ENCODE measurements at regions not wholly inside any gene's neighbourhood (a gene's known extent, or its start where the extent isn't known, plus 50 kb on each side); places are given as distances from the start of the nearest gene placed in this dataset.
"Not testable (repeated sequence)": the region's sequence is repeated elsewhere in the genome, so short reads cannot be mapped to it uniquely, and the experiment has no call there.

- DNase-seq (ENCODE audit: low read depth): not testable (repeated sequence)
Observed at GRCh38 chr7:150046290-150047194, 172.8 kb downstream of the ATP6V0E2 start.

- not testable (repeated sequence) for DNase-seq (ENCODE audit: low read depth)
Observed at GRCh38 chr7:150047329-150047728, 173.6 kb downstream of the ATP6V0E2 start.

DNA sequence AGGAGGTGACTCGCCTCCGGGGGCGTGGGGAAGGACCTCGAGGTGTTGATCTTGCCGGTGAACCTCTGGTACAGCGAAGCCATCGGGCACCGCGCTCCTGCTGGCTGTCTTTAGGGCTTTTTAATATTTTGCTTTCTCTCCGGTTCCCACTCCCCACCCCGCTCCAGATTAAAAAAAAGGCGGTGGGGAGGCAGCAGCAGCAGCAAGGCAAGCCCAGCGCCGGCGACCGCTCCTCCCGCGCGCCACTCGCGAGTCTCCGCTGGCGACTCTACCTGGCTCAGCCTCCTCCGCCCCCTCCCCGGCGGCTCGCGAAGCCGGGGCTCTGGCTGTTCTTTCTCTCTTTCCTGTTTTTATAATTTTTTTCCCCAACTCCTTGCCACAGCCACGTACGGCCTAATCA lies 174.0 kb downstream of the ATP6V0E2 start:
- DNase-seq (ENCODE audit: low read depth): not testable (repeated sequence)

DNA sequence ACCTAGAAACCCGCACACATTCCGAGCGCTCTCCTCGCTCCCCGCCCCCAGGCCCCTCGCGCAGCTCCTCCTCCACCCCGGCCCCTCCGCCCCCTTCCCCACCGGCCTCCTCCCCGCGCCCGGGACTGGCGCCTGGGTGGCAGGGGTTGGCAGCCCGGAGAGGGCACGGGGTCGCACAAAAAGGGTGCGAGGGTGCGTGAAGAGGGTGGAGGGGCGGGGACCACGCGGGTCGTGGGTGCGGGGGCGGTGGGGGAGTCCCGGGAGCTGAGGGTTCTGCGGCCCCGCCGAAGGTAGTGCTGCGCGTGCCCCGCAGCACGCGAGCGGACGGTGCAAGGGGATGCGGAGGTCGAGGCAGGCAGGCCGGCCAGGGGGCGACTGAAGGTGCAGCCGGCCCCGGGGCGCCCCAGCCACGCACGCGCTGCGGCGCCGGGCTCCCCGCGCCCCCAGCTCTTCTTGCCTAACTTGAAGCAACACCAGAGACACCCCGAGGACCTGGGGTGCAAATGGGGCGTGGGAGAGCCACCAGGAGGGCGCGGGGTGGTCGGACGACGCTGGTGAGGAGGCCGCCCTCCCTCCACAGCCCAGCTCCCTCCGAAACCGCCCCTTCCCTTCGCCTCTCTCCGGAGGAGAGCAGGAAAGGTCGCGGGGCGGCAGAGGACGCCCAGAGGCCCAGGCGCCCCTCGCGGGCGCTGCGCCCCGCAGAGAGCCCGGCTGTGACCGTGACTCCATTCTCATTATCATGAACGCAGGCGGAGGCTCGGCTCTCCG lies 174.7 kb downstream of the ATP6V0E2 start:
- DNase-seq (ENCODE audit: low read depth): not testable (repeated sequence)

- DNase-seq (ENCODE audit: low read depth): not testable (repeated sequence)
Observed at GRCh38 chr7:150049012-150049655, 175.4 kb downstream of the ATP6V0E2 start.

DNA sequence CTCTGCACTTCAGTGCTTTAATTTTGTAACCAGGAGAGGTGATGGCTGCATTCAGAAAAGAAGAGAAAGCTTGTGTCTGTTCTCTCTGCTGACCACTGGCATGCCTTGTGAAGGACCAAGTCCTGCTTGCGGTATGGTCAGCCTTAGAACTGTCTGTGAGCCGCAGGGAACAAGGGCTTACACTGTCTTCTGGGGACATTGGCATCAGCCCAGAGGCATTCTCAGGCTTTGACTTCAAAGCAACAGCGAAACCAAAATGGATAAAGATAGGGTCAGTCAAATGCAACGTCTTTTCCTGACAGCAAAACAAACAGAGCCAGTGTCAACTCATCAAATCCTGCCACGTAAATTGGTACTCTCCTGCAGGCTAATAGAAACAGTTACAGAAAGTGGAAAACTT lies 179.6 kb downstream of the ATP6V0E2 start:
- DNase-seq (ENCODE audit: low read depth): not testable (repeated sequence)

GRCh38 chr7:150054242-150054641 lies 180.5 kb downstream of the ATP6V0E2 start:
- not testable (repeated sequence) for DNase-seq (ENCODE audit: low read depth)

DNA sequence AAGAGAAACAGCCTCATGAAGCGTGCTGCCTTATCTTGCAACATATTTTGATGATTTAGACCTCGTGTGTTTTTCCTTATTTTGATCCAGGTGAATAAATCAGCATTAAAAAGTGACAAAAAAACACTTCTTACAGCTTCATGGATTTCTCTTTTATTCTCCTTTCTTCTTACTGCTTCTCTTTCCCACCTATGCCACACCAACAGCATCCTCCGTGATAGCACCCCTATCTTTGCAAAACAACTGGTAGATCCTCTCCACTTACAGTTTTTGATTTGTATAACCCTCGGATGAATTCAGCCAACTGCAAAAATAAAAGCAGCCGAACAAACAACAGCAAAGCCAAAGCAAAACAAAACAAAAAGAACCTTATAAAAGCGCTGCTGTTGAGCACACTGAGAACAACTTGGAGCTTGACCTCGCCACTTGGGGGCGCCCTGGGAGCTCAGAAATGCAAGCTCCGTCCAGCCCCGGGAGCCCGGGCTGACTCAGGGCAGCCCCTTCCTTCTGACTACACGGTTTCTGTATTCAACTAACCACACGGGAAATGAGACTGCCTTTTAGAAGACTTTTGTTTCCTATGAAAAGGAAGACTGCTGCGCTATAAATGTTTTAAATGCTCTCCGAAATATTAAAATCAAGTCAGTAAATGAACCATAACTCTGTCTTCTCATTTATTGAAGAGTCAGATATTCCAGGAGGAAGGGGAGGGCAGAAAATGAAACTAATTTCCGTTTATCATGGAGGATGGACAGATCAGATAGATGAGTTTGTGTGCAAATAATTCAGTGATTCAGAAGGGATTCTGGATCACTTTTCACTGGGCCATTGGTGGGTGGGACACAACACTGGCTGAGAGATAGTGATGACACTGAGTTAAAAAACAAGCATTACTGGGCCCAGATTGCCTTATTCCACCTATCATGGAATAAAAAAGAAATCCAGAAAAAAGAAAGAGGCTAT lies 186.8 kb downstream of the ATP6V0E2 start:
- not testable (repeated sequence) for DNase-seq (ENCODE audit: low read depth)

GRCh38 chr7:150063195-150063594 lies 189.4 kb downstream of the ATP6V0E2 start:
- DNase-seq (ENCODE audit: low read depth): not testable (repeated sequence)

DNA sequence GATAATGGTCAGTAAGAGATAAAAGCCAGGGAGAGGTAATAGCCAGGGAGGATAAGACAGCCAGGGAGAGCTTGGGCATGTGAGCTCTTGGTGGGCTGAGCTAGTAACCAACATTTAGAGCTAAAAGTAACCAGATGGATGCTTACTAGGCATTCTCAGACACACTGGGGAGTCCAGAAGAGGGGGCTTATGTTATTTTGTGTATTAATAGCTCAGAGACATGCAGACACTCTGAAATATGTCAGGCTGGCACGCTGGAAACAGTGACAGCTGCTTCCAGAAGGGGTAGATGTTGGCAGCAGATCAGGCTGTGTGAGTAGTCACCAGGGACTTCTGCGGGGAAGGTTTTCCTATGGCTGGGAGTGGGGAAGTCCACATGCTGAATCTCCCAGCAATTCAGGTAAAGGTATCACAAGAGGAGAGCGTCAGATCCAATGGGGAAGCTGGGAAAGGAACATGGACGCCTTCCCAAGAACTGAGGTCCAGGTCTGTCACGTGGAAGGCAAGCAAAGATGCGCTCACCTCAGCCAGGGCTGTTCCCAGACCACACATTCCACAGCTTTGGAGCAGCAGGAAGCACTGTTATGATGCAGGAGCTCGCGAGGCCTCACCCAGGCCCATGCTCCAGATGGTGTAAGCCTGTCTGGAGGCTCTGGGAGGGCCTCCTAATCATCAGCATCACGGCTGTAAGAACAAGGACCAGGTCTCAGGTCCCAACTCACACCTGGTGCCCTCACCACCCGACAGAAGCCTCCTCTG lies 196.0 kb downstream of the ATP6V0E2 start:
- not testable (repeated sequence) for DNase-seq (ENCODE audit: low read depth)

DNA sequence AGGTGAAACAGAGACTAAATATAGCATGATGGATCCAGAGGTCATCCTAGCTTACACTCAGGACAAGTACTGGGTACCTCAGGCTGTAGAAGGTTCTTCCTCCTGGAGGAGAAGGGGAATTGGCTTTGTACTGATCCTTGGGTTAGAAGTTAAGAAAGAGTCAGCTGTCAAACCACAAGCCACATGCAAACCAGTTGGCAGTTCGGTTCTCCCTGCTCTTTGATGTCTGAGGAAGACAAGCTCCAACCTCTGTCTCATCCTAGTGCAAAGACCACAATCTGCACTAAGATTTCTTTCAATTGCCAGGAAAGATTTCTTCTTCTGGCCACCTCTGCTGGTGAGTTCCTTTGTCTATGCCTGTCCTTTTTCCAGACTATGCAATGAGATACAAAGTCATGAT lies 203.8 kb downstream of the ATP6V0E2 start:
- not testable (repeated sequence) for DNase-seq (ENCODE audit: low read depth)

DNA sequence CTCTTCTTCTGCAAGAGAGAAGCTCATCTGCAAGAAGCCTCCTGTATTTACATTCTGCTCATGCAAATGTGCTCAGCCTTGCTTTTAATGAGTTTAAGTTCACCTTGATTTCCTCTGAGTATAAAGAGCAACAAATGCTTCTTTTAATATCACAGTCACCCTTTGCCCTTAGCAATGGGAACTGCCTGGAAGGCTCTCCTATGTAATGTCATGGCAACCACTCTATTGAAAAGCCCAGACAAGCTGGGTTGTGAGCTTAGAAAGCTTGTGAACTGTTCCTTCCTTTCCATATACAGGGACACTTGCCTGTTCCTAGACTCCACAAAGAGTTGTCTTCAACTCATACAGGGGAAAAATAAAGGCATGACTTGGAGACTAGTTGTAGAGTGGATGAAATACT lies 208.1 kb downstream of the ATP6V0E2 start:
- not testable (repeated sequence) for DNase-seq (ENCODE audit: low read depth)

DNA sequence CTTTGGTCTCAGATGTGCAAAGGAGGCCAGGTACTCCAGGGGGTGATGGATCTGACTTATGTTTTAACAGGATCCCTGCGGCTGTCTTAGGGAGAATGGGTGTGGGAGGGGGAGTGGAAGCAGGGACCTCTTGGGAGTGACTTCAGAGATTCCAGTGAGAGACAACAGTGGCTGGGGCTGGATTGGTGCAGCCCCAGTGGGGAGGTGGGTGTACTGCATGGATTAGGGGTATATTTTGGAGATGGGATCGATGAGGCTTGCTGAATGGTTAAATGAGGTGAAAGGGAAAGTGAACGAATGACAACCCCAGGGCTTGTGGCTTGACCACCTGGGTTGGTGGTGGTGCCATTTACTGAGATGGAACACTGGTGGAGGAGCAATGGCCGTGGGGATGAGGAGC lies 211.0 kb downstream of the ATP6V0E2 start:
- DNase-seq (ENCODE audit: low read depth): not testable (repeated sequence)

GRCh38 chr7:150087478-150087877 lies 213.7 kb downstream of the ATP6V0E2 start:
- not testable (repeated sequence) for DNase-seq (ENCODE audit: low read depth)

DNA sequence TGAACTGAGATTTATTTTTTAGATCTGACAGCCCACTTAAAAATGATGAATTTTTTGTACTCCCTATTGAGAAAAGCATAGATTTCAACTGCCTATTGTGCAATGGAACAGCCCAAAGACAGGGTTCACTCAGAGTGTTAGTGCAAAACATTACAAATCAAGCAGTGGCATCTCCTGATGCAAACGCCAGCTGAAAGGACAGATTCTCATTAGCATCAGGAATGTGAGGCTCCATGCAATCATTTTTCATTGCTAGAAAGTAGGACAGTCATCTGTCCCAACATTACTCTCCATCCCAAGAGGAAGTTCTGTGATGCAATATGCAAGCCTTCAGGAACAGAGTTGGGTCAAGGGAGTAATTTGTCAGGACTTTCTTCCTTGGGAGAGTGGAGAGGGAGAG lies 215.4 kb downstream of the ATP6V0E2 start:
- not testable (repeated sequence) for DNase-seq (ENCODE audit: low read depth)

DNA sequence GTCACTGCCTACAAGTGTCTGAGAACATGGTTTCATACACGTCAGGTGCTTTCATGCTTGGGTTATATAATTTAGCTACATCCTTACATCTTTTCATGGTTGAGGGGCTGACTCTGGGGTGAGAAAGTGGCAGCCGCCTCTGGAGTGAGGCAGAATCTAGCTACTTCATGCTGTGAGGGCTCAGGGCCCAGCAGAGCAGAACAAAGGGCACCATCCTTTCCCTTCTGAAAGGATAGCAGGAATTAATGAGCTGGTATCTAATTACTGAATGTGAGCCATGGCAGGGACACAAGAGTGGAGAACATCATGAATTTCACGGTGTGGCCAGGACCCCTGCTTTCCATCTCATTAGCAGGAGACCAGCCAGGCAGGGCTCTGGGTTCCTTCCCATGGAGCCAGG lies 217.0 kb downstream of the ATP6V0E2 start:
- DNase-seq (ENCODE audit: low read depth): not testable (repeated sequence)

DNA sequence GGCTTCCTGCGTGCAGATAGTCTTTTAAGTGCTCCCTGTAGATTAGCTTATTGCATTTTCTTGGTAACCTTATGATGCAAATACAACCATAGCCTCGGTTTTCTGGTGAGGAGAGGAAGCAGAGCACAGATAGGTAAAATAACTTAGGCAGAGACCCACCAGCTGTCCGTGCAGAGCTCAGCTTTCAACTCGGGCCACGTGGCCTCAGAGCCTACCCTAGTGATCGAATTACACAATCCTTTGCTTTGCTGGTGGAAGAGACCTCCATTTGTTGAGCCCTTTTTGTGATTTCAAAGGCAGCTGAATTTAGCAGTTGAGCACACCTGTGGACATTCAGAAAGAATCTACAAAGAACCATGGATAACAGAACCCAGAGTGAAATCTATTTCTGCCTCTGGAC lies 220.1 kb downstream of the ATP6V0E2 start:
- not testable (repeated sequence) for DNase-seq (ENCODE audit: low read depth)

DNA sequence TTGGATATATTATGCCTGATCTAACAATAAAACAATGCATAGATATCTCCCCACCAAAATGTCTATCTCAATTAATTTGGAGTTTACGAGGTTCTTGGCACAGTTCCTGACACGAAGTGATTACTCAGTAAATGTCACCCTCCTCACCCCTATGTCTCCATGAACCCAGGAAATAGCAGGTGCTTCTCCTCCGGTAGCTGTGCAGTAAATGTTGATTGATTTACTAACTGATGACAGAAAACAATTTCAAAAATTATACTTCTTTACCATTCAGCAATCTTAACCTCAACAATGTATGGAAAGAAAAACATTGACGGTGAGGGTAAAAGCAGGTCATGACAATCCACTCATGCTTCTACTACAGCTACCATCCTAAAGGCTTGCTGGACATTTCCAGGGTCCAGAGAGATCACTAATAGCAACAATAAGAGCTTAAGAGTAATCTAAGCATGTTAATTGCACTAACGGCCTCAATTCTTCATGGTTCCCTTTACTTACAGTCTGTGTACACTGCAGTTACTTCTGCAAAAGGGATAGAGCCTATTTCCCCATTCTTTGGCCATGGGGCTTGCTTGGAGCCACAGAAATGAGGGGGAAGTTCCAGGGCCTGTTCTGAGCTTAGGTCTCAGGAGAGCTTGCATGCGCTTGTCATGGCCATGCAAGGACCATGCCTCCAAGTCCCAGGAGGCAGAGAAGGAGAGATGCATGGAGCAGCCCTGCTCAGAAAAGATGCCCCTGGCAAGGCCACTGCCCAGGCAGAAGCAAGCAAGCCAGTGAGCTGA lies 222.6 kb downstream of the ATP6V0E2 start:
- not testable (repeated sequence) for DNase-seq (ENCODE audit: low read depth)

DNA sequence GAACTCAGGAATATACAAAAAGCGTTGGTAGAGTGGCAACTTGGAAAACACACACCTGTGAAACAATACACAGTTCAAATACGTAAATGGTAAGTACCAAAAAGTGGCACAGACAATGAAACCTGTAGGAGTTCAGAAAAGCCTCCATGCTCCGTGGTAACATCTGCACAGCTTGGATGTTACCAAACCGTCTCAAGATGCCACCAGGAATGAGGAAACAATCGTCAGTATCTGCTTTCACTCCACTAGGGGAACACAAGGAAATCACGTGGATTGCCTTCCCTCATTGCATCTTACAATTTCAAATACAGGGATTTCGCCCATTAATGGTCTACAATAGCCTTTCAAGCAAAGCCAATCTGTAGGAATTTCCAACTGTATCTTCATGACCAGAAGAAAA lies 224.6 kb upstream of the LRRC61 start:
- DNase-seq (ENCODE audit: low read depth): not testable (repeated sequence)

- DNase-seq (ENCODE audit: low read depth): not testable (repeated sequence)
Observed at GRCh38 chr7:150101282-150101681, 221.9 kb upstream of the LRRC61 start.
